ENCODE measurements at regions not wholly inside any gene's neighbourhood (a gene's known extent, or its start where the extent isn't known, plus 50 kb on each side); places are given as distances from the start of the nearest gene placed in this dataset.
A peak's percentile ranks its signal among the peaks of the same experiment; 100 is the strongest.

DNA sequence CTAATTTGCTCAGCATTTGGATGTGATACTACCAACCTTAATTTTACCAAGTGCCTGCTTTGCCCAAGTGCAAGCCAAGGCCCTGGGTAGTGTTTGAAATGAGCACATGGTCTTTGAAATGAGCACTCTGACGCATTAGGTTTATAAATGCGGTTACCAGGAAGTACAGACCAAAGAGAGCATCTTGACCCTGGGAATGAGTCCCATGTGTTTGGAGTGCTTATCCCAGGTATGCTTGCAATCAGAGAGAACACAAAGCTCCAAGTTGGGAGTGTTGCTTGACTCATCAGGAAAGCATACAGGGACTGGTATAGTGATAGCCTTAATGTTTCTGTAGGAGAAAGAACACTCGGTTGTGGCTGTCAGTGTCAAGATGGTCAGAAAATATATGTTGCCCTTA is 203.6 kb upstream of the MAMLD1 start:
- H3K27me3 Mint-ChIP-seq (ENCODE audit: unreplicated experiment) = no peaks in the 10 kb centered on the region
- no peak overlapping the region for H3K4me3 Mint-ChIP-seq (ENCODE audit: low read depth, unreplicated experiment)
- no TSS peak for BruUV-seq (replicated peaks)
- TF ChIP-seq CTCF (IDR thresholded peaks at IDR 0.05; ENCODE audit: unreplicated experiment) = no peak
- H3K4me1 Mint-ChIP-seq (ENCODE audit: low read depth, unreplicated experiment) = peaks cover 11% of the 10 kb centered on the region
- intact Hi-C loops (cut with micrococcal nuclease; ENCODE audit: unreplicated experiment) = loop anchor here (10.0 kb wide), 1 partner anchor 205 kb away; the partner anchor contains the start of gene MAMLD1
- no peaks in the 10 kb centered on the region for H3K36me3 Mint-ChIP-seq (ENCODE audit: insufficient read depth, unreplicated experiment)
- no peaks in the 10 kb centered on the region for H3K9me3 Mint-ChIP-seq (ENCODE audit: low read depth, unreplicated experiment)
- no peak for DNase-seq
- CTCF ChIA-PET = no interaction called here
- H3K27ac Mint-ChIP-seq (ENCODE audit: unreplicated experiment) = no peak overlapping the region

- intact Hi-C loops (cut with micrococcal nuclease; ENCODE audit: unreplicated experiment) = no loop called here
- BruUV-seq (replicated peaks) = no TSS peak
- DNase-seq = no peak
- TF ChIP-seq CTCF (IDR thresholded peaks at IDR 0.05; ENCODE audit: unreplicated experiment) = no peak
- H3K9me3 Mint-ChIP-seq (ENCODE audit: low read depth, unreplicated experiment) = no peaks in the 10 kb centered on the region
- H3K4me1 Mint-ChIP-seq (ENCODE audit: low read depth, unreplicated experiment) = peaks cover 11% of the 10 kb centered on the region
- CTCF ChIA-PET = no interaction called here
- H3K27ac Mint-ChIP-seq (ENCODE audit: unreplicated experiment) = no peak overlapping the region
- H3K27me3 Mint-ChIP-seq (ENCODE audit: unreplicated experiment) = no peaks in the 10 kb centered on the region
- no peak overlapping the region for H3K4me3 Mint-ChIP-seq (ENCODE audit: low read depth, unreplicated experiment)
- H3K36me3 Mint-ChIP-seq (ENCODE audit: insufficient read depth, unreplicated experiment) = no peaks in the 10 kb centered on the region
Observed at GRCh38 chrX:150160656-150161055, 202.5 kb upstream of the MAMLD1 start.

DNA sequence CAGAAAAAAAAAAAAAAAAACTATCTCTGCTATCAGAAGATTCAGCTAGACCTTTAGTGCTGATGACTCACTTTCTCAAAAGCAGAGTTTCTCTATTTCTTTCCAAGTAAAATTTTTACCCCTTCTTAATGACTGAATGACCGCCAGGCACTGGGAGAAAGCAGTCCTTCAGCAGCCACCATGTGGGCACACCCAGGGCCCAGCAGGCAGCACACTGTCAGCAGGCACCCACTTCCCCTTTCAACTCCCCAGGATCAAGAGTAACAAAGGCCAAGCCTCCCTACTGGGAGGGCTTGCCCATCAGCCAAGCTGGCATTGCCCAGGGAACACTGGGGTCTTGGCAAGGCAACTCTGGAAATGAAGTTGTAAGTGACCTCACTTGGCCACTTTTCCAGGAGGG is 201.9 kb upstream of the MAMLD1 start:
- no peak overlapping the region for H3K27ac Mint-ChIP-seq (ENCODE audit: unreplicated experiment)
- CTCF ChIA-PET = no interaction called here
- intact Hi-C loops (cut with micrococcal nuclease; ENCODE audit: unreplicated experiment) = no loop called here
- no peak for DNase-seq
- H3K4me1 Mint-ChIP-seq (ENCODE audit: low read depth, unreplicated experiment) = peaks cover 11% of the 10 kb centered on the region
- H3K9me3 Mint-ChIP-seq (ENCODE audit: low read depth, unreplicated experiment) = no peaks in the 10 kb centered on the region
- no peaks in the 10 kb centered on the region for H3K36me3 Mint-ChIP-seq (ENCODE audit: insufficient read depth, unreplicated experiment)
- TF ChIP-seq CTCF (IDR thresholded peaks at IDR 0.05; ENCODE audit: unreplicated experiment) = no peak
- BruUV-seq (replicated peaks) = no TSS peak
- H3K27me3 Mint-ChIP-seq (ENCODE audit: unreplicated experiment) = no peaks in the 10 kb centered on the region
- no peak overlapping the region for H3K4me3 Mint-ChIP-seq (ENCODE audit: low read depth, unreplicated experiment)

DNA sequence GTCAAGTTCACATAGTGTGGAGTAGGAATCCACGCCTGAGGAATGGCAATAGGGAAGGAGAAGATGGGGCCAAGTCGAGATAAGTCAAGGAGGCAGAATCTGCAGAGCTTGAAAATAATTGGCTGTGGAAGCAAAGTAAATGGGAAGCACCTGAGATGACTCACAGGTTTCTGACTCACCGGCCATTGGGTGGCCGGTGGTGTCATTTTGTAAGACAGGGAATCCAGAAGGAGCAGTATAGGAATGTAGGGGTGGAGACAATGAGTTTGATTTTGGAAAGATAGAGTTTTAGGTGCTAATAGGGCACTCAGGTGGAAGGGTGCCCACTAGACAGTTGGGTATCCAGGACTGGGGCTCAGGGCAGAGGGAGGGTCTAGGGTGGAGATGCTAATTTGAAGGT is 201.0 kb upstream of the MAMLD1 start:
- CTCF ChIA-PET = no interaction called here
- H3K9me3 Mint-ChIP-seq (ENCODE audit: low read depth, unreplicated experiment) = no peaks in the 10 kb centered on the region
- H3K27ac Mint-ChIP-seq (ENCODE audit: unreplicated experiment) = no peak overlapping the region
- H3K27me3 Mint-ChIP-seq (ENCODE audit: unreplicated experiment) = no peaks in the 10 kb centered on the region
- no peaks in the 10 kb centered on the region for H3K36me3 Mint-ChIP-seq (ENCODE audit: insufficient read depth, unreplicated experiment)
- intact Hi-C loops (cut with micrococcal nuclease; ENCODE audit: unreplicated experiment) = no loop called here
- DNase-seq = peak; percentile 15
- no peak overlapping the region for H3K4me3 Mint-ChIP-seq (ENCODE audit: low read depth, unreplicated experiment)
- TF ChIP-seq CTCF (IDR thresholded peaks at IDR 0.05; ENCODE audit: unreplicated experiment) = no peak
- peaks cover 11% of the 10 kb centered on the region for H3K4me1 Mint-ChIP-seq (ENCODE audit: low read depth, unreplicated experiment)
- BruUV-seq (replicated peaks) = no TSS peak
